Stimulated activated CD8-positive, alpha-beta memory T cell treated with anti-CD3 and anti-CD28 coated beads, Interleukin-15, amount 100 ng/mL, for 48 hours (primary cell): ENCODE measurements at regions not wholly inside any gene's neighbourhood (a gene's known extent, or its start where the extent isn't known, plus 50 kb on each side); places are given as distances from the start of the nearest gene placed in this dataset.

Experiments
- DNase-seq, 2 donors: peaks; one replicate each; pipeline ENCODE4 v3.0.0-alpha.2; 2020; ENCODE audit warnings: low read depth in 2 of 2

DNA sequence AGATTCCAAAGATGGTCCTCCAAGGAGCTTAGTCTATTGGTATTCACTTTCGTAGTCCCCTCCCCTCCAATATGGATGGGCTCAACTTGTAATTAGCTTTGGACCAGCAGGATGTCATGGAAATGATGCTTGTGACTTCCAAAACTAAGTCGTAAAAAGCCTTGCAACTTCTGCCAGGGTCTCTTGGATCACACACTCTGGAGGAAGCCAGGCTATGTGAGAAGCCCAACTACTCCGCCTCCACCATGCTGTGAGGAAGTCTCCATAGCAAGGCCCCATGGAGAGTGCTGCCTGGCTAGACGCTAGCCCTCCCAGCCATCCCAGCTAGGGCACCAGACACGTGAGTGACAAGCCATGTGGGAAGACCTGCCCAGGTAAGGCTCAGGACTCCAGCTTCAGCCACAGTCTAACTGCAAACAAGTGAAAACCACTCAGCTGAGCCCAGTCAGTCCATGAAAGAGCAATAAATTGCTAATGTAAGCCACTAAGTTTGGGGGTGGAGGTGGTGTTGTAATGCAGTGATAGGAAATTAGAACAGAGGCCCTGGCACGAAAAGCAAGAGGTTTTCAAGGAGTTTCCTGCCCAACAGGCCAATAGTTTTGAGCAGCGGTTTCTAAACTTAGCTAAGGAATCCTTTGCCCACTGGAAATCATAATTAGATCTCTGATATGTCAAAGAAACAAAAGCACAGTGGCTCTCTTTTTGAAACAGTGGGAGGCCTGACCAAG is 77.5 kb upstream of the GLI2 start:
- no peak for DNase-seq

DNA sequence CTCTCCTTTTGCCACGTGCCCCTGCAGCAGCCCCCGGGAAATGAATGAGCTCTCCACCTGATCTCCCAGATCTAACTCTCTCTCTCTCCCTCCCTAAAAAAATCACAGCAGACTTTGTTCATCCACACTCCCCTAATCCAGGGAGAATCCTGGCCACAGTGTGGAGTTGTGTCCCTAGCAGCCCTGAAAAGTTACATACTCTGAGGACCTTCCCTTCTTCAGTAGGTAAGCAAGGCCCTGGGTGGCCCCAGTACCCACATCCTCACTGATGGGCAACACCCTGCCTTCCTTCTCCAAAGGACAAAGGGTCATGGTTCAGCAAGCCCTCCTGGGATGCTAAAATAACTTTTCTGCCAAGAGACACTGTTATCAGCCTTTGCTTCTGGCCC is 76.9 kb upstream of the GLI2 start:
- no peak for DNase-seq

DNA sequence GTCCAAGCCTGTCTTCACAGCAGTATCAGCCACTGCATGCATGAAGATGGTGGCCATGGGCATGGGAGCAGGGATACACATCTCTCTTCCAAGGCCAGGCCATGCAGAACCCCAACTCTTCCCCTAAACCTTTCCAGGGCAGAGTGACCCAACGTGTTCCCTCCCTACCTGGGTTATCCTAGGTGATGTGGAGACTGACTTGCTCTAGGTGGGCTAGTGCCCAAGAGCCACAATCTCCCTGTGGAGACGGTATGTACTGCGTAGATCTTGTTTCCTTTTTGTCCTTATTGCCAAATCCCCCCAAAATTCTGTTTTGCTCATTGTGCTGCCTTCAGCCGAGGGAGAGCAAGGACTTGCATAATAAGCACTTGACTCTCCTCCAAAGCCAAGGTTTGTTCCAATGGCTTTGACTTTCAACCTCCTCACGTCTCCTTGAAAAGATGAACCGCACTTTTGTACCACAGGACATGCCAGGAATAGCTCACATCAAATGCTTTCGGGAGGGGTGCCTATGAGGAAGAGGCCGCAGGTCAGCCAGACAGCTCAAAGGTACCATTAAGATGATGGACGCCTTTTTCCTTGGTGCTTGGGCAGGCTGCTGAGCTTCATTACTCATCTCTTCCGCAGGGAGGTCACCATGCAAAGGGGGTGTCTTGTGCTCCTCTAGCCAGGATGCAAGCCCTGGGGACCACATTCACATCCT is 76.2 kb upstream of the GLI2 start:
- no peak for DNase-seq

DNA sequence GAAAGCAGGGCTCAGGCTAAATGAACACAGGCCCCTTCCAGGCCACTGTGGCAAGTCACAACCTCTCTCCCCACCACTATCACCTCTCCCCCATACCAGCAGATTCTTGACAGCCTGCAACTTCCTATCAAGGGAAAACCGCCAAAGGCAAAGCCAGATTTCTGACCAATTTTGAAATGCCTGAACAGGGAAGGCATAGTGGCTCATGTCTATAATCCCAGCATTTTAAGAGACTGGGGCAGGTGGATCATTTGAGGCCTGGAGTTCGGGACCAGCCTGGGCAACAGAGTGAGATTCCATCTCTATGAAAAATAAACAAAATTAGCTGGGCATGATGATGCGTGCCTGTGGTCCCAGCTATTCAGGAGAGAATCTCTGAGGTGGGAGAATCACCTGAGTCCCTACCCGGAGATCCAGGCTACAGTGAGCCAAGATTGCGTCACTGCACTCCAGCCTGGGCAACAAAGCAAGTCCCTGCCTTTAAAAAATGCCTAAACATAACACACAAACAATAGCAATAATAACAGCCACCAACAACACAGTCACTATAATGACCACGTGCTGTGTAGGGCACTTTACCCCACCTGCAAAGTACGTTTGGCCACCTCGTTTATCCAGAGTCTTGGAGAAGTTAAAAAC is 75.5 kb upstream of the GLI2 start:
- DNase-seq, result no peak

DNA sequence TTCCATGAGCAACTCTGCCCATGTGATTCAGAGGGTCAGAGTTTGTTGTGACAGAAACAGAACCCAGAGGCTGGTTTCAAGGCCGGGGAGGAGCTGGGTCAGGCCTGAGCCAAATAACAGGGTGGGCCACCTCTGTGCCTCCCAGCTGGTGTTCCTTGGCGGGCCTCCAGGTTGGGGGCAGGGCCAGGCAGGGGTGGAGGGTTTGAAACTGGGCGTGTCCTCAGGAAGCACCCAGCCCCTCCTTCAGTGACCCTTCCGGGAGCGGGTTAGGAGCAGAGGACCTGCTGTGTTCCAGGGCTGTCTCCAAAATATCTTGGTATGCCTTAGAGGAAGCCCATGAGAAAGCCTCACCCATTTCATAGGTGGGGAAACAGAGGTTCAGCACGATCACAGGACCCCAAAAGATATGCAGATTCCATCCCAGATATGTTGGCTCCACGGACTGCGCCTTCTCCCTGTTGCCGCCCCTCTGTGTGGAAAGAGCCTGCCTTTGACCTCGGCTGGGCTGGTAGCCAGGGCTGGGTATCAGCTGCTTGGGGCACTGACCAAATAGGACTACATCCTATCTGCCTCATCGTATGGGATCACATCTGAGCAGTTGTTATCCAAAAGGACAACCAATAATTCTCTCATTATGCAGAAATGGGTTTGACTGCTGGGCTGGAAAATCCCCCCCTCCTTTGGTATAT is 74.8 kb upstream of the GLI2 start:
- no peak for DNase-seq

DNA sequence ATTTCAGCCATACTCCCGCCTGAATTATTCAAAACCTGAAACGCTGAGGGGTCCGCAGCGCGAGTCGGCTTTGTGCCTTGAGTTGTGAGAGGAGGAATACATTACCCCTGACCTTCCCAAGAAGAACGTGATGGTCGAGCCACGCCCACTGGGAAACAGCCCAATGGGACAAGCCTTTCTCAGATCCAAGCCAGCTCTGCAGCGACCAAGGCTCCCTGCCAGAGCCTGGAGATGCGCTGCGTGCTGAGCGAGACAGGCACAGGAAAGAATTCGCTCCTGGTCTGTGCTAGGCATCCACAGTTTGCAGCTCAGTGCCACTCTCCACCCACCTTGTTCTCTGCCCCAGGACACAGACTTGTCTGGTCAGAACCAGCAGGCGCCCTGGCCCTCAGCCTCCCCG is 74.1 kb upstream of the GLI2 start:
- DNase-seq, result no peak

DNA sequence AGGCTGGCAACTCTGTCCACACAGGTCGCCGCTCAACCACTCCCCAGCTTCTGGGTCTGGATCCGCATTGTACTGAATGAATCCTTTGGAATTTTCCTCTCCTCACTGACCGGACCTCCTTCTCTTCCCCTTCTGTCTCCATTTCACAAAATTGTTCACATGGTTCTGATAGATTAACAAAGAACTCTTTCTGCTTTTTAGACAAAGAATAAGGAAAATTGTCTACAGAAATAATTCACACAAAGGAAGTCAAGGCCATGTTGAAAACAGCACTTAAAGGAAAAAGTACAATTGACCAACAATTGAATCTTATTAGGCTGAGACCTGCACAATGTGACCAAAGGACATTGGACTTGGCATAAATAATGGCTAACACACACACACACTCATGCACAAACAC is 73.6 kb upstream of the GLI2 start:
- no peak for DNase-seq

DNA sequence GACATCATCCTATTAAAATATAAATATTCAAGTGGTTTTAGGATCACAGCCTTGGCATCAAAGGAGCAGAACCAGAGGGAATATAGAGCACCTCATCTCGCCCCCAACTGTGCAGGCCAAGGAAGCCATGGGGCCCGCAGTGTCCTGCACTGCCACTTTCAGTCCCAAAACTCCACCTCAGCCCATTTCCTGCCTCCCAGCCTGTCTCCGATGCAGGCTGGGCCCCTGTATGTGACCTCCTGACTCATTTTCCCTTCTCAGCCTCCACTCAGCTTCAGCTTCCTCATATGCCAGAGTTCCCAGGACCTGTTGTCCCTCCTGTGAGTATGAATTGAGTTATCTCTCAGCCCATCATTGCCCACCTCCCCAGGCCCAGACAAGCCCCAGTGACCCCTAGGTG is 72.9 kb upstream of the GLI2 start:
- DNase-seq, result no peak

DNA sequence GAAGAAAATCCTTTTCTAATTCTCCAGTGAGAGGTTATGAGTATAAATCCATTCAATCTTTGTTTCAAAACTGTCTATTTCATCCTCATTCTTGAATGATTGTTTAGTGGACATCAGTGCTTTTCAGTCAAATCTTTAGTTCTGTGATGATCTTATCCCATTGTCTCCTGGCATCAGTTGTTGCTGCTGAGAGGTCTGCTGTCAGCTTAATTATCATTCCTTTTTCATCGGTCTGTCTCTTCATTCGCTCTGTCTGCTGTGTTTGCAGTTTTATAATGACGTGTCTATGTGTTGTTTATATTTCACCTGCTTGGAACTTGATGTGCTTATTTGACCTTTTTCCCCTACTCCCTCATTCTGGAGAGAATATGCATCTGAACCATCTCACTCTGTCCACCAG is 69.2 kb upstream of the GLI2 start:
- no peak for DNase-seq

DNA sequence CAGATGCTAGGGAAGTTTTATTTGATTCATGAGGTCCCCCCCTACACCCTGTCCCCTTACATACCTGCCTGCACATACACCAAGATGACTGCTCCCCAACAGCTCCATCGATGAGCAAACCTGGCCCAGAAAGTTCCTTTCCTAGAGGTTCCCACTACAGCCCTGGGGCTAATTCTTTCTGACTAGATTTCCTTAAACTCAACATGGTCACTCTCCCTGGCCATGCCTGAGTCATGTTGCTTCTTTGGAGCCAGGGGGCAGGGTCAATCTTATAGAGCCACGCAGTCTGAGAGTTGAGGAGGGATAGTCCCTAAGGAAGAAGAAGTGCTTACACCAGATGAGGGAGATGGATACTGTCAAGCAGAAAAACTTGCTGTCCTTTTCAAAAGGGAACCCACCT is 67.7 kb upstream of the GLI2 start:
- no peak for DNase-seq

DNA sequence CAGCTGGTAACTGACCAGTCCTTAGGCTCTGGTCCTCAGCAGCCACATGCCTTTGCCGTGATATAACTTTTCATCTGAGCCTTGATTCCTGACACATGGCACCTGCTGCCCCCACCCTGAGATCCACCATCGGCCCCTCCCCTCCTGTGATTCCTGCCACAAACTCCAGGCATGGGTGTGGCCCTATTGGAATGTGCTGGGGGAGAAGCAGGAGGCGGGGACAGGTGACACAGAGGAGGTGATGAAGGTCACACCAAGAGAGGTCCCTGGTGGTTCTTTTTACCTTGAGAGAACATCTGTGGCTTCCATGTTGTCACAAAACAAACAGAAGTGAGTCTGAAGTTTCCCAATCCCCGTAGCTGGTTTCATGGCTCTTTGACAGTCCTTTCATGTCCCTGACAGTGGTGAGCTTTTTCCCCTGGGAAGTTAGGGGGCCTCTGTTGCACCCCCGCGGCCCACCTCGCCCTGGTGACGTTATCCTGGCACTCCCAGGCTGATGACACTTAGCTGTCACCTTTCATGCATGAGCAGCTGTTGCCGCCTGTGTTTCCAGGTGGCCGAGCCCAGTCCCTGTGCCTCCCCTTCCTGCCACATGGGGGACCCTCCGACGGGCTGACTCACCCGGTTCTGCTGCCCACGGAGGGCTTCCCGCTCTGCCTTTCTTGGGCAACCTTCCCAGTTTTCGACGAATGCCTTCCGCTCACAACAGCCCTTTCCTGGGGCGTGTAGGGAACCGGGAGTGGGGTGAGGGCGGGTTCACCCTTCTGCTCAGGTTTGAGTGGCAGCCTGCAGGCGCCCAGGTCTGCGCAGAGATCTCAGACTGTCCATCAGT is 66.3 kb upstream of the GLI2 start:
- DNase-seq, result no peak

DNA sequence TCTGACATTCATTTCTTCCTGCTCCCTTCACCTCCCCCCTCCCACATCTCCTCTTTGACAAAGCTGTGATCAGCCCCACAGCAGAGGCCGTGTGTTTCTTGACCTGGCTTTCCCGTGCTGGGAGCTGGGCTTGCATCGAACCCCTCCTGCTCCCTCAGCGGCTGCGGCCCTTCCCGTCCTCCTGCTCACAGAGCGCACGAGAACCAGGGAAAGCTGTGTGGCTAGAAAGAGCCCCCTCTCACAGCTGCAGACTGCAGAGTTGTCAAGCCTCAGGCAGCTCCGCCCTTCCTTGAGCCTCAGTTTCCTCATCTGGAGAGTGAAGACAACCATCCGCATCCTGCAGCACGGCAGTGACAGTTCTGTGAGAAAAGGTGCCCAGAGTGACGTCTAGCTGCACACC is 65.7 kb upstream of the GLI2 start:
- DNase-seq, result no peak

DNA sequence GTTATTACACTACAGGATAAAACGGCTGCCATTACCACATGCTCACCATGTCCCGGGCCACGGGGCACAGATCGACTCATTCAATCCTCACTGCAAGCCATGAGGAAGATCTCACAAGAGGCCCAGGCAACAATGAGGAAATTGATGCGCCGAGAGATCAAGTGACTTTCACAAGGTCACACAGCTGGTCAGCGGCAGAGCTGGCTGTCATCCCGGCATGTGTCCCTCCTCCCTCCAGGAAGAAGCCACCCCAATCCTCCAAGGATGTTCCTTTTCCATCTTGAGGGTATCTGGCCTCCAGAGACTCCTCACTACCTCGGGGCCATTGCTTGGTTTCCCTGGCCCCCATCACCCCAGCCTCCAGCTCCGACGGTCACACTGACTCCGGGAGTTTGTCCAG is 65.3 kb upstream of the GLI2 start:
- DNase-seq, result no peak

DNA sequence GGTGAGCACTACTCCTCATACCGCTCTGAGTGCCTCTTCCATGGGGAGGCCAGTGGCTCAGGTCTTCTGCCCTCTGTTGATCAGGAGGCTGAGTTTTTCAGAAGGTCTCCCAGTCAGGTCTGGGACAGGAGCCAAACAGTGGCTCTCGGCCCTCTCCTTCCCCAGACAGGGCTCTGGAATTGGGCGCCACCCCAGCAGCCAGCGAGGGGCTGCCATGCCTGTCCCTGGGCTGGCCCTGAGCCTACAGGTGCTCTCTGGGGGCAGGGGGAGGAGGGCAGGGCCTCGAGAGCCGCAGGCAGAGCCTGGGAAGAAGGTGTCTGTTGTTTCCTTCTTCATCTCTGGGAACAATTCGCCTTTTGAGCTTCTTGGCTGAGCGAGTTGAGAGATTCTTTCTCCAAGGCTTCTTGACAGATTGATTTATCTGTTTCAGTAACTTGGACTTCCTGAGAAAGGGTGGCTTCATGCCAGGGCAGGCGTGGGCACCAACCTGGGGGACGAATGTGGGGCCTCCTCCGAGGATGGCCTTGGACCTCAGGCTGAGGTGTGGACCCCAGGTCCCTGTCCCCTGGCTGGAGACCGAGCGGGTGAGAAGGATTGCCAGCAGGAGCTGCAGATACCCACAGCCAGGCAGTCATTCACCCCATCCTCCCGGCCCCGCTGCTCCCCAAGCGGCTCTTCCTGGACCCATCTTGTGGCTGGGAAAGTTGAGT is 64.7 kb upstream of the GLI2 start:
- DNase-seq, result no peak

DNA sequence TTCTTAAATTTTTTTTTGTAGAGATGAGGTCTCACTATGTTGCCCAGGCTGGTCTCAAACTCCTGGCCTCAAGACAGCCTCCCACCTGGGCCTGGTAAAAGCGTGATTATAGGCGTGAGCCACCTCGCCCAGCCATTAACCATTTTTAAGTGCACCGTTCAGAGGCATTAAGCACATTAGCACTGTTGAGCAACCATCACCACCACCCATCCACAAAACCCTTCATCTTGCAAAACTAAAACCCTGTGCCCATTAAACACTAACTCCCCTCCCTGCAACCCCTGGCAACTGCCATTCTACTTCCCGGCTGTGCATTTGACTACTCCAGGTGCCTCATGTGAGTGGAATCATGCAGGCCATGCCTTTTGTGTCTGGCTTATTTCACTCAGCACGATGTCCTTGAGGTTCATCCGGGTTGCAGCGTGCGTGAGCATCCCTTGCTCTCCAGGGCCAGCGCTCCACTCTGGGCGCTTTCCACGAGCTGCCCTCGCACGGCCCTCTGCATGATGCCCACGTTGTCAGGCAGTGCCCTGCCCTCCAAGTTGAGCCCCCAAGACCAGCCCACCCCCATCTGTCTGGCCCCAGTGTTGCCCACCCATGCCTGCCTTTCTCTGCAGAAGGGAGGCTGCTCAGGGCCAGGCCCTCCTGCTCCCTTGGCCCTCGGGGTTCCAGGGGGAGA is 63.0 kb upstream of the GLI2 start:
- no peak for DNase-seq

DNA sequence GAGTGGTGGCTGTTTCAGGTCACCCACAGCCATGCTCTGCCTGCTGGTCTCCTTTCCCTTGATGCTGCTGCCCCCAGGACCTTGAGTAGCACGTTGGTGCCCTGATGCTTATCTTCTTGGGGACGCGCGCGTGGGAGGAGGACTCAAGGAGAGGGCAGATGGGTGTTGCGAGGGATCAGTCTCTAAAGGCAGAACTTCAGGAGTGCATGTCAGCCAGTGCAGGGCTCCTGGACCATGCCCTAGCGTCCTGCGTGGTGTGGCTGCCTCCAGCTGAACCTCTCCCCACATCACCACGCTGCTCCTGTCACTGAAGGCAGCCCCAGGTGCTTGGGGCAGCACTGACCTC is 62.5 kb upstream of the GLI2 start:
- DNase-seq, result no peak

DNA sequence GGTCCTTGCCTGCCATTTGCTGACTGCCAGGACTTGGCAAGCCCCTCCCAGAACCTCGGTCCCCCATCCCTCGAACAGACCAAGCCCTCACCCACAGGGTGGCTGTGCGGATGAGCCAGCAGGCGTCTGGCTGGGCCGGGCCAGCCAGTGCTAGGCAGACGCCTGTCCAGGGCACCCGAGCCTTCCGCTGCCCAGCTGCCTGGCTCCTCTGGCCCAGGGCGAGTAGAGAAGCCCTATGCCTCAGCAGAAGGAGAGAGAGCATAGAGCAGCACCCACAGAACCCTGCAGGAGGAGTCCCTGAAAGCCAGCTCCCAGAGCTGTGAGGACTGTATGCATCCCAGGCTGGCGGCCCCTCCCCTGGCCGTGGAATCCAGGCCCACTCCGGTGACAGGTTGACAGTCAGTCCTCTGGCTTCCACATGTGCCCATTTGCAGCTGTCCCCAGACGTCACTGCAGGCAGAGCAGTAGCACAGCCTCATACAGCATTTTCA is 62.1 kb upstream of the GLI2 start:
- no peak for DNase-seq

DNA sequence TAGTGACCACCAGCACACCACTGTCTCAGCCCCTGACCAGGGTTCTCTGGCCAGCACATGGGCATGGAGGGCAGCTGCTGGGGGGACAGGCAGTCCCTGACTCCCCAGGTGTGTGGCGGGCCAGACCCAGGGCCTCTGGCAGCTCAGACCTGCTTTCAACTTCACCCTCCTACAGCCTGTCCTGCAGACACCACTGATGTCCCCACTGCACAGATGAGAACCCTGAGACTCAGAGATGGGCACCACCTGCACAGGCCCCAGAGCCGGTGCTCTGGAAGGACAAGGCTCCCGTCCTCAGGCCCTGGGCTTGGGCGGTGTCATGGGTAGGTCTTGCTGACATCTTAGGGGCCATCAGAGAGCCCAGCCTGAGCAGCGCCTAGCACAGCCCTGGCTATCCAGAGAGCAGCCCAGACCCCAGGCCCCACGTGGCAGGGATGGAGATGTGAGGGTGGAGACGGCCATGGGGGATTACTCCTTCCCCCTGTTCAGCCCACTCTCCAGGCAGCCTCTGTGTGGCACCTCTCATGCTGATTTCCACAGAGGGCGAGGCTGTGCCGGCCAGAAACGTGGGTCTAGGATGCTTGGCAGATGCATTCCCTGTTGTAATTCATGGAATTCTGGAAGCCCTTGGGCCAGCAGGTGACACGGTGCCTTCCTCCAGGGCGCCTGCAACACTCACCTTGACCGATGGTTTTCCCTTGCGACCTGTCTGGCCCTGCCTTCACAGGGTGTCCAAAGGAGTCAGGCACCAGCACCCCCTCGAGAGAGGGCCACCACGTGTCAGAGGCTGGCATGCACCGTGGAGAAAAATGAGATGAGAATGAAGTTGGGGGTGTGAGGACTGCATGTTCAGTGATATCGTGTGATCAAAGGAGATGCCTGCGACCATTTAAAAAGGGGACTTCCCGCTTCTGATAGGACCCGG is 61.2 kb upstream of the GLI2 start:
- DNase-seq, result no peak

DNA sequence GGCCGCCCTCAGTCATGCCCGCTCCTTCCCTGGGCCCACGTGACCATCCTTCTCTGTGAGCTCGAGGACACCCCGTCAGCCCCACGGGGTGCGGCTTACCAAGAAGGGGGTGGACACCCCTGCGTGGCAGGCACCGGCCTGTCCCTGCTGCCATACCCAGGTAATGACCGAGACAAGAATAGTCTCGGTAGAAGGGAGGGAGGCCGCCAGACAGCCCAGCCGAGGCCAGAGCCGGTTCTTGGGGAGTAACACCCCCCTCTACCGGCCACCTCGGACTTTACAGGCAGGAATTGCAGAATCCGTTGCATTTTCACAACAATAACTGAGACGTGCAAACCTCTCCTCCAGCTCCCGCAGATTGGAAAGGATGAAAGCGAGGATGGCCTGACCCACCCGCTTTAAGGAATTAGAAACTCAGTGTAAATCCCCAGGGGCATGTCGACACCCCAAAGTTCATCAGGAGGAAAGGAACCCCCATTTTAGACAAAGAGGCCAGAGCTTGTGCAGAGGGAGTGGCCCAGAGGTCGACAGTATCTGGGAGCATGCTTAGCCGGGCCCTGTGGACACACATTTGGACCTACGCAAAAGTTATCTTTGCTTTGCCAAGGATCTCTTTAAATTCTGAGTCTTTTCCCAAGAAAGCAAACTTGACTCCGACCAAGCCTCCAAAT is 60.1 kb upstream of the GLI2 start:
- no peak for DNase-seq
